WTC11 (cell line): ENCODE measurements at regions not wholly inside any gene's neighbourhood (a gene's known extent, or its start where the extent isn't known, plus 50 kb on each side); places are given as distances from the start of the nearest gene placed in this dataset.

Source experiments
- ATAC-seq: fragments of 200-7000 bp; cut with Tn5 transposase; 2 replicates; pipeline ENCODE4 v1.10.0; 2021; ENCODE audit warnings: mild to moderate bottlenecking, moderate library complexity
- CTCF ChIA-PET: fragments of 300-600 bp; sonication (Branson Sonifier 250); formaldehyde crosslinking; loops from one replicate; lab custom pipeline; 2021; ENCODE audit warnings: antibody characterized with exemption; lab: Charles Lee
- POLR2A ChIA-PET: fragments of 350-600 bp; sonication (Branson Sonifier 250); formaldehyde crosslinking; loops from one replicate; lab custom pipeline; 2021; ENCODE audit warnings: antibody characterized with exemption; lab: Charles Lee
- DNase-seq: peaks from one replicate; pipeline ENCODE4 v3.0.0; 2021; ENCODE audit warnings: low spot score
- H3K27ac Mint-ChIP-seq: 2 replicates; pipeline ENCODE4 v1.8.0; 2021; ENCODE audit warnings: mixed read lengths
- H3K27me3 Mint-ChIP-seq: 2 replicates; pipeline ENCODE4 v1.8.0; 2021; ENCODE audit warnings: low read depth, mild to moderate bottlenecking, moderate library complexity, mixed read lengths
- H3K36me3 Mint-ChIP-seq: 2 replicates; pipeline ENCODE4 v1.8.0; 2021; ENCODE audit warnings: mixed read lengths
- H3K4me1 Mint-ChIP-seq: 2 replicates; pipeline ENCODE4 v1.8.0; 2022; ENCODE audit warnings: mixed read lengths
- H3K4me3 Mint-ChIP-seq: 2 replicates; pipeline ENCODE4 v1.8.0; 2021; ENCODE audit warnings: mild to moderate bottlenecking, moderate library complexity, mixed read lengths
- H3K9me3 Mint-ChIP-seq: 2 replicates; pipeline ENCODE4 v1.8.0; 2021; ENCODE audit warnings: mixed read lengths
- AFF4 ChIP-seq: sonication (generic); formaldehyde crosslinking; IDR thresholded peaks from 2 replicates; pipeline ENCODE4 v1.8.1; 2023; ENCODE audit warnings: mild to moderate bottlenecking, missing genetic modification reagents, borderline replicate concordance
- ATF6 ChIP-seq: sonication (generic); formaldehyde crosslinking; IDR thresholded peaks from 2 replicates; pipeline ENCODE4 v1.8.1; 2023; ENCODE audit warnings: mild to moderate bottlenecking, missing genetic modification reagents
- CDX4 ChIP-seq: fragments of 250-450 bp; sonication (Bioruptor Pico); IDR thresholded peaks from 2 replicates; pipeline ENCODE4 v1.9.0; 2021; ENCODE audit warnings: moderate library complexity, mild to moderate bottlenecking, inconsistent platforms, borderline replicate concordance
- EMX1 ChIP-seq: fragments of 250-450 bp; sonication (Bioruptor Pico); IDR thresholded peaks from 2 replicates; pipeline ENCODE4 v1.8.0; 2021; ENCODE audit warnings: mild to moderate bottlenecking
- MYBL2 ChIP-seq: sonication (generic); formaldehyde crosslinking; IDR thresholded peaks from 2 replicates; pipeline ENCODE4 v1.8.1; 2023; ENCODE audit warnings: mild to moderate bottlenecking, moderate library complexity, missing genetic modification reagents
- OVOL2 ChIP-seq: fragments of 250-450 bp; sonication (Bioruptor Pico); IDR thresholded peaks from 2 replicates; pipeline ENCODE4 v1.9.0; 2021; ENCODE audit warnings: mild to moderate bottlenecking, borderline replicate concordance
- PRDM15 ChIP-seq: sonication (generic); formaldehyde crosslinking; IDR thresholded peaks from 2 replicates; pipeline ENCODE4 v1.8.0; 2022; ENCODE audit warnings: missing genetic modification reagents
- ZNF121 ChIP-seq: sonication (generic); formaldehyde crosslinking; IDR thresholded peaks from 2 replicates; pipeline ENCODE4 v1.8.0; 2023; ENCODE audit warnings: missing genetic modification reagents
- ZNF138 ChIP-seq: sonication (generic); formaldehyde crosslinking; conservative IDR thresholded peaks from 2 replicates; pipeline ENCODE4 v1.8.1; 2022; ENCODE audit warnings: mild to moderate bottlenecking, moderate library complexity, missing genetic modification reagents
- ZNF263 ChIP-seq: sonication (generic); formaldehyde crosslinking; IDR thresholded peaks from 2 replicates; pipeline ENCODE4 v1.8.1; 2022; ENCODE audit warnings: low read depth, mild to moderate bottlenecking, moderate library complexity, missing genetic modification reagents
- ZNF425 ChIP-seq: fragments of 250-450 bp; sonication (Bioruptor Pico); conservative IDR thresholded peaks from 2 replicates; pipeline ENCODE4 v1.9.0; 2021; ENCODE audit warnings: mild to moderate bottlenecking
- TF ChIP-seq, protein P1 (sequence below): sonication (generic); formaldehyde crosslinking; IDR thresholded peaks from 2 replicates; pipeline ENCODE4 v1.8.0; 2023; ENCODE audit warnings: missing genetic modification reagents, mild to moderate bottlenecking, borderline replicate concordance
- TF ChIP-seq, protein P2 (sequence below): fragments of 250-450 bp; sonication (Bioruptor Pico); IDR thresholded peaks from 2 replicates; pipeline ENCODE4 v1.8.0; 2021; ENCODE audit warnings: mild to moderate bottlenecking
- TF ChIP-seq, protein P3 (sequence below): sonication (generic); formaldehyde crosslinking; IDR thresholded peaks from 2 replicates; pipeline ENCODE4 v1.8.0; 2022; ENCODE audit warnings: mild to moderate bottlenecking, missing genetic modification reagents

- TF ChIP-seq, protein P1, sequence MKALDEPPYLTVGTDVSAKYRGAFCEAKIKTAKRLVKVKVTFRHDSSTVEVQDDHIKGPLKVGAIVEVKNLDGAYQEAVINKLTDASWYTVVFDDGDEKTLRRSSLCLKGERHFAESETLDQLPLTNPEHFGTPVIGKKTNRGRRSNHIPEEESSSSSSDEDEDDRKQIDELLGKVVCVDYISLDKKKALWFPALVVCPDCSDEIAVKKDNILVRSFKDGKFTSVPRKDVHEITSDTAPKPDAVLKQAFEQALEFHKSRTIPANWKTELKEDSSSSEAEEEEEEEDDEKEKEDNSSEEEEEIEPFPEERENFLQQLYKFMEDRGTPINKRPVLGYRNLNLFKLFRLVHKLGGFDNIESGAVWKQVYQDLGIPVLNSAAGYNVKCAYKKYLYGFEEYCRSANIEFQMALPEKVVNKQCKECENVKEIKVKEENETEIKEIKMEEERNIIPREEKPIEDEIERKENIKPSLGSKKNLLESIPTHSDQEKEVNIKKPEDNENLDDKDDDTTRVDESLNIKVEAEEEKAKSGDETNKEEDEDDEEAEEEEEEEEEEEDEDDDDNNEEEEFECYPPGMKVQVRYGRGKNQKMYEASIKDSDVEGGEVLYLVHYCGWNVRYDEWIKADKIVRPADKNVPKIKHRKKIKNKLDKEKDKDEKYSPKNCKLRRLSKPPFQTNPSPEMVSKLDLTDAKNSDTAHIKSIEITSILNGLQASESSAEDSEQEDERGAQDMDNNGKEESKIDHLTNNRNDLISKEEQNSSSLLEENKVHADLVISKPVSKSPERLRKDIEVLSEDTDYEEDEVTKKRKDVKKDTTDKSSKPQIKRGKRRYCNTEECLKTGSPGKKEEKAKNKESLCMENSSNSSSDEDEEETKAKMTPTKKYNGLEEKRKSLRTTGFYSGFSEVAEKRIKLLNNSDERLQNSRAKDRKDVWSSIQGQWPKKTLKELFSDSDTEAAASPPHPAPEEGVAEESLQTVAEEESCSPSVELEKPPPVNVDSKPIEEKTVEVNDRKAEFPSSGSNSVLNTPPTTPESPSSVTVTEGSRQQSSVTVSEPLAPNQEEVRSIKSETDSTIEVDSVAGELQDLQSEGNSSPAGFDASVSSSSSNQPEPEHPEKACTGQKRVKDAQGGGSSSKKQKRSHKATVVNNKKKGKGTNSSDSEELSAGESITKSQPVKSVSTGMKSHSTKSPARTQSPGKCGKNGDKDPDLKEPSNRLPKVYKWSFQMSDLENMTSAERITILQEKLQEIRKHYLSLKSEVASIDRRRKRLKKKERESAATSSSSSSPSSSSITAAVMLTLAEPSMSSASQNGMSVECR (CRISPR knock-in tag): no peak
- TF ChIP-seq, protein P2, sequence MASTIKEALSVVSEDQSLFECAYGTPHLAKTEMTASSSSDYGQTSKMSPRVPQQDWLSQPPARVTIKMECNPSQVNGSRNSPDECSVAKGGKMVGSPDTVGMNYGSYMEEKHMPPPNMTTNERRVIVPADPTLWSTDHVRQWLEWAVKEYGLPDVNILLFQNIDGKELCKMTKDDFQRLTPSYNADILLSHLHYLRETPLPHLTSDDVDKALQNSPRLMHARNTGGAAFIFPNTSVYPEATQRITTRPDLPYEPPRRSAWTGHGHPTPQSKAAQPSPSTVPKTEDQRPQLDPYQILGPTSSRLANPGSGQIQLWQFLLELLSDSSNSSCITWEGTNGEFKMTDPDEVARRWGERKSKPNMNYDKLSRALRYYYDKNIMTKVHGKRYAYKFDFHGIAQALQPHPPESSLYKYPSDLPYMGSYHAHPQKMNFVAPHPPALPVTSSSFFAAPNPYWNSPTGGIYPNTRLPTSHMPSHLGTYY (CRISPR knock-in tag): no peak
- TF ChIP-seq, protein P3, sequence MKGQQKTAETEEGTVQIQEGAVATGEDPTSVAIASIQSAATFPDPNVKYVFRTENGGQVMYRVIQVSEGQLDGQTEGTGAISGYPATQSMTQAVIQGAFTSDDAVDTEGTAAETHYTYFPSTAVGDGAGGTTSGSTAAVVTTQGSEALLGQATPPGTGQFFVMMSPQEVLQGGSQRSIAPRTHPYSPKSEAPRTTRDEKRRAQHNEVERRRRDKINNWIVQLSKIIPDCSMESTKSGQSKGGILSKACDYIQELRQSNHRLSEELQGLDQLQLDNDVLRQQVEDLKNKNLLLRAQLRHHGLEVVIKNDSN: no peak
- no peak for TF ChIP-seq EMX1 (CRISPR knock-in tag)
- TF ChIP-seq ATF6 (CRISPR knock-in tag): no peak
Measured at GRCh38 chr12:4220536-4221257, 52.9 kb upstream of the CCND2 start (continued).

GRCh38 chr12:4217091-4217490, 56.5 kb upstream of the CCND2 start:
- H3K9me3 Mint-ChIP-seq: 0 out of 2 replicates have a peak, but pooled peaks cover 2% of the 10 kb centered on the region
- H3K4me1 Mint-ChIP-seq: peaks cover 15% of the 10 kb centered on the region
- ChIA-PET POLR2A (no interaction called here), CTCF (interaction anchor here (1.0 to 2.3 kb wide), 3 partner anchors 13 to 109 kb away, joined by 3 to 10 read pairs (median 5); no protein-coding TSS in a partner anchor)
- no peak overlapping the region for H3K27ac Mint-ChIP-seq
- peaks cover 6% of the 10 kb centered on the region; the same call in 1 of the 2 replicates for H3K27me3 Mint-ChIP-seq
- no peak for DNase-seq
- H3K4me3 Mint-ChIP-seq: no peak overlapping the region
- ATAC-seq: no peak
- H3K36me3 Mint-ChIP-seq: no peaks in the 10 kb centered on the region
- no peak for TF ChIP-seq EMX1 (CRISPR knock-in tag)
- TF ChIP-seq OVOL2 (CRISPR knock-in tag): no peak
- no peak for TF ChIP-seq AFF4 (CRISPR knock-in tag)
- no peak for TF ChIP-seq PRDM15 (CRISPR knock-in tag)
- TF ChIP-seq MYBL2 (CRISPR knock-in tag): no peak
- TF ChIP-seq ZNF138 (CRISPR knock-in tag): no peak
- no peak for TF ChIP-seq ZNF425
- no peak for TF ChIP-seq ZNF263
- TF ChIP-seq ZNF121: no peak
- TF ChIP-seq CDX4 (CRISPR knock-in tag): no peak
